PC-9 (cell line): ENCODE measurements at regions not wholly inside any gene's neighbourhood (a gene's known extent, or its start where the extent isn't known, plus 50 kb on each side); places are given as distances from the start of the nearest gene placed in this dataset.

Experiments
- BruUV-seq: library from RNA; stranded (reverse); fragments of 400-500 nt; replicated peaks from 2 replicates; lab custom pipeline; 2021; lab: Mats Ljungman, UMichigan
- CTCF ChIA-PET: fragments of 300-600 bp; sonication (Branson Sonifier 250); formaldehyde crosslinking; loops from one replicate; lab custom pipeline; 2022; ENCODE audit warnings: antibody characterized with exemption; lab: Charles Lee
- POLR2A ChIA-PET: fragments of 300-600 bp; sonication (Branson Sonifier 250); formaldehyde crosslinking; loops from one replicate; lab custom pipeline; 2022; ENCODE audit warnings: antibody characterized with exemption; ENCODE audit not compliant: unreplicated experiment; lab: Charles Lee
- DNase-seq, 2 experiments: peaks; one replicate each; pipeline versions ENCODE4 v3.0.0 to v3.0.0-alpha.2; 2015 to 2022; ENCODE audit warnings: mixed read lengths in 1 of 2
- H2AFZ ChIP-seq: fragments of 200-600 bp; sonication (generic); 2 replicates; pipeline ENCODE4 v1.8.1; 2017; ENCODE audit warnings: antibody characterized with exemption
- H3F3A ChIP-seq: fragments of 200-600 bp; sonication (generic); 2 replicates; pipeline ENCODE4 v1.8.1; 2017; ENCODE audit warnings: antibody characterized with exemption, mild to moderate bottlenecking, low read depth; ENCODE audit not compliant: insufficient read depth
- H3K27ac ChIP-seq: fragments of 200-600 bp; sonication (generic); 2 replicates; pipeline ENCODE4 v1.6.1; 2016; ENCODE audit warnings: mixed run types
- H3K27me3 ChIP-seq: fragments of 200-600 bp; sonication (generic); 2 replicates; pipeline ENCODE4 v1.6.1; 2016; ENCODE audit warnings: low read depth, mixed run types; ENCODE audit not compliant: insufficient read depth
- H3K36me3 ChIP-seq: fragments of 200-600 bp; sonication (generic); 2 replicates; pipeline ENCODE4 v1.6.1; 2016; ENCODE audit warnings: low read depth, mixed run types
- H3K4me1 ChIP-seq: fragments of 200-600 bp; sonication (generic); replicated peaks from 2 replicates; pipeline ENCODE4 v1.6.1; 2016; ENCODE audit warnings: mixed run types; ENCODE audit not compliant: insufficient read depth
- H3K4me2 ChIP-seq: fragments of 200-600 bp; sonication (generic); 2 replicates; pipeline ENCODE4 v1.6.1; 2017; ENCODE audit warnings: mixed run types
- H3K4me3 ChIP-seq: fragments of 200-600 bp; sonication (generic); 2 replicates; pipeline ENCODE4 v1.6.1; 2016; ENCODE audit warnings: mixed run types
- H3K79me2 ChIP-seq: fragments of 200-600 bp; sonication (generic); 2 replicates; pipeline ENCODE4 v1.6.1; 2017; ENCODE audit warnings: low read depth, mixed run types
- H3K9me2 ChIP-seq: fragments of 200-600 bp; sonication (generic); 2 replicates; pipeline ENCODE4 v1.8.1; 2017; ENCODE audit warnings: mild to moderate bottlenecking; ENCODE audit not compliant: insufficient read depth
- H3K9me3 ChIP-seq: fragments of 200-600 bp; sonication (generic); 2 replicates; pipeline ENCODE4 v1.8.1; 2016; ENCODE audit warnings: low read depth; ENCODE audit not compliant: insufficient read depth
- H4K20me1 ChIP-seq: fragments of 200-600 bp; sonication (generic); 2 replicates; pipeline ENCODE4 v1.8.1; 2017; ENCODE audit not compliant: insufficient read depth
- CTCF ChIP-seq: fragments of 200-600 bp; sonication (generic); conservative IDR thresholded peaks from 2 replicates; pipeline ENCODE4 v1.6.1; 2017; ENCODE audit warnings: mixed run types, antibody characterized with exemption, mild to moderate bottlenecking, moderate library complexity
- EZH2 ChIP-seq: fragments of 200-600 bp; sonication (generic); IDR thresholded peaks from 2 replicates; pipeline ENCODE4 v1.8.0; 2017; ENCODE audit warnings: antibody characterized with exemption, low read depth
- intact Hi-C: fragments of 100-400 bp; cut with micrococcal nuclease; formaldehyde crosslinking; loops from one replicate; pipeline ENCODE4 v1.10.0; 2022; ENCODE audit not compliant: unreplicated experiment

- Histone ChIP-seq H3K4me2 (no peak overlapping the region), H3K9me2 (no peaks in the 10 kb centered on the region; the same call in 1 of the 2 replicates), H3K27ac (no peak overlapping the region), H3K79me2 (no peaks in the 10 kb centered on the region), H4K20me1 (no peaks in the 10 kb centered on the region), H2AFZ (no peak overlapping the region), H3K4me3 (no peak overlapping the region), H3K27me3 (no peaks in the 10 kb centered on the region), H3F3A (no peaks in the 10 kb centered on the region), H3K36me3 (no peaks in the 10 kb centered on the region), H3K9me3 (no peaks in the 10 kb centered on the region), H3K4me1 (no peaks in the 10 kb centered on the region)
- CTCF ChIA-PET, result interaction anchor here (0.6 kb wide), 1 partner anchor 1211 kb away, joined by 4 read pairs; no protein-coding TSS in a partner anchor
- no TSS peak for BruUV-seq
- no peak for TF ChIP-seq EZH2
- no peak for TF ChIP-seq CTCF
- intact Hi-C loops, result no loop called here
- POLR2A ChIA-PET, result no interaction called here
- DNase-seq, result no peak
These were observed 576.5 kb downstream of the EPHA4 start for GRCh38 chr2:220995581-220995980.

- no peaks in the 10 kb centered on the region for H3F3A ChIP-seq
- no peak overlapping the region for H3K4me3 ChIP-seq
- no peaks in the 10 kb centered on the region for H3K27me3 ChIP-seq
- no TSS peak for BruUV-seq
- H2AFZ ChIP-seq, result no peak overlapping the region
- no peaks in the 10 kb centered on the region for H4K20me1 ChIP-seq
- ChIA-PET POLR2A (no interaction called here), CTCF (no interaction called here)
- H3K4me1 ChIP-seq, result no peaks in the 10 kb centered on the region
- no peak overlapping the region for H3K27ac ChIP-seq
- DNase-seq, result no peak
- H3K36me3 ChIP-seq, result no peaks in the 10 kb centered on the region
- H3K9me3 ChIP-seq, result no peaks in the 10 kb centered on the region
- TF ChIP-seq EZH2 (no peak), CTCF (no peak)
- H3K4me2 ChIP-seq, result no peak overlapping the region
- H3K79me2 ChIP-seq, result no peaks in the 10 kb centered on the region
- H3K9me2 ChIP-seq, result no peaks in the 10 kb centered on the region; the same call in 1 of the 2 replicates
- intact Hi-C loops, result no loop called here
These were observed 573.9 kb downstream of the EPHA4 start for GRCh38 chr2:220998156-220998555.

GRCh38 chr2:220999356-220999755, 572.7 kb downstream of the EPHA4 start:
- H3K4me3 ChIP-seq, result no peak overlapping the region
- no peak for DNase-seq
- ChIA-PET CTCF (no interaction called here), POLR2A (no interaction called here)
- H3K9me3 ChIP-seq, result no peaks in the 10 kb centered on the region
- no peaks in the 10 kb centered on the region; the same call in 1 of the 2 replicates for H3K9me2 ChIP-seq
- no peaks in the 10 kb centered on the region for H3F3A ChIP-seq
- H3K79me2 ChIP-seq, result no peaks in the 10 kb centered on the region
- no peaks in the 10 kb centered on the region for H3K4me1 ChIP-seq
- TF ChIP-seq EZH2 (no peak), CTCF (no peak)
- H3K36me3 ChIP-seq, result no peaks in the 10 kb centered on the region
- no peak overlapping the region for H3K4me2 ChIP-seq
- H3K27ac ChIP-seq, result no peak overlapping the region
- intact Hi-C loops, result no loop called here
- H2AFZ ChIP-seq, result no peak overlapping the region
- H4K20me1 ChIP-seq, result no peaks in the 10 kb centered on the region
- no TSS peak for BruUV-seq
- no peaks in the 10 kb centered on the region for H3K27me3 ChIP-seq
